CD4-positive, alpha-beta T cell treated with Interleukin-4 for 1 hour (primary cell): ENCODE measurements at regions not wholly inside any gene's neighbourhood (a gene's known extent, or its start where the extent isn't known, plus 50 kb on each side); places are given as distances from the start of the nearest gene placed in this dataset.

Experiments used
- DNase-seq, 2 donors: peaks; one replicate each; pipeline ENCODE4 v3.0.0-alpha.2; 2020 to 2022

DNA sequence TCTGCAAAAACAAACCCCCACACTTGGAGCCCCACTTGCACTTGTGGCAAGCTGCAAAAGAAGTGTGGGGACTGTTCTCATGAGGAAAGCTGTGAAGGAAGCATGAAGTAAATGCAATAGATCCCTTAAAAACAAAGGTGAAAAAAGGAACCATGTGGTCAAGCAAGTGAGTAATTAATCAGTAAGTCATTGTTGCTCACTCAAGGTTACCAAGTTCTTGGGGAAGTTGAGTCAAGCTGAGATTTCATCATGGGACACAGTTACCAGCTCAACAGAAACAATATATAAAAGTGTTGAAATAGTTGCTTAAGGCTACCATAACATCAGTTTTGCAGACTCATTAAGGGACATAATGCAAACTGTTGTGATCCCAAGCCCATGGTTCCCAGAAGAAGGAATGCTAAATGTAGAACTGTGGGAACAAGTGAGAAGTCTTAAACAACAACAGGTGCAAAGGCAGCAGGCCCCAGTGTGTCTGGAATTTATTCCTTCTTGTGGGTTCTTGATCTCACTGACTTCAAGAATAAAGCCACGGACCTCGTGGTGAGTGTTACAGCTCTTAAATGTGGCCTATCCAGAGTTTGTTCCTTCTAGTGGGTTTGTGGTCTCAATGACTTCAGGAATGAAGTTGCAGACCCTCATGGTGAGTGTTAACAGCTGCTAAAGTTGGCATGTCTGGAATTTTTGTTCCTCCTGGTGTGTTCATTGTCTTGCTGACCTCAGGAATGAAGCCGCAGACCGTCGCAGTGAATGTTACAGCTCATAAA, 336.3 kb upstream of the RBMY1B start:
- DNase-seq = no peak

DNA sequence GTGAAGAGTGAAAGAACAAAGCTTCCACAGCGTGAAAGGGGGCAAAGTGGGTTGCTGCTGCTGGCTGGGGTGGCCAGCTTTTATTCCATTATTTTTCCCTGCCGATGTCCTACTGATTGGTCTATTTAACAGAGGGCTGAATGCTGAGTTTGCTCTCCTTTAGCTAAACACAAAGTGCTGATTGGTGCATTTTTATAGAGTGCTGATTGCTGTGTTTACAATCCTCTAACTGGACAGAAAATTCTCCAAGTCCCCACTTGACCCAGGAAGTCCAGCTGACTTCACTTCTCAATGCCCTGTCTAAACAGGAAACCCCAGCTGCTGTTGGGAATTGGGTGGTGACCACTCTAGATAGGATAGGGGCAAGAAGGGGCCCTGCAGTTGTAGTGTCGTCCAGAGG, 335.6 kb upstream of the RBMY1B start:
- DNase-seq = no peak

DNA sequence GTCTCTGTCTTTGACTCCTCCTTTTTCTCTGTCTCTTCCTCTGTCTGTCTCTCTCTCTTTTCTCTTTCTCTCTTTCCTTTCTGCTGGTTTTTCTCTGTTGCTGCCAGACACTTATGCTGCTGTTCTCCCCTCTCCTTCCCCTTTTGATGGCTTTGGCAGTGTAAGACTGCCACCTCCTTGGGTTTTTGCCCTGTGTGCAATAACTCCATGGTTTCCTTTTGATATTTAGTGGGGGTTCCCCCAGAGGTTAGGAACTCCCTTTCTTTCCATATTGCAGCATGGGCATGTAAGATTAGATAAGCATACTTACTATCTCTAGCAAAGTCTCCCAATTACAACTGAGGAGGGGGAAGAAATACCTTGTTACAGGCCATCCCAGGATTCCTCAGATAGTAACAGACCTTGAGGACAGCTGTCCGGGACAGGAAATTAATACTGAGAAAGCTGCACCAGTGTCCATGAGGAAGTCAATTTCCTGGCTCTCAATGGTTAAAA, 333.8 kb upstream of the RBMY1B start:
- no peak for DNase-seq

DNA sequence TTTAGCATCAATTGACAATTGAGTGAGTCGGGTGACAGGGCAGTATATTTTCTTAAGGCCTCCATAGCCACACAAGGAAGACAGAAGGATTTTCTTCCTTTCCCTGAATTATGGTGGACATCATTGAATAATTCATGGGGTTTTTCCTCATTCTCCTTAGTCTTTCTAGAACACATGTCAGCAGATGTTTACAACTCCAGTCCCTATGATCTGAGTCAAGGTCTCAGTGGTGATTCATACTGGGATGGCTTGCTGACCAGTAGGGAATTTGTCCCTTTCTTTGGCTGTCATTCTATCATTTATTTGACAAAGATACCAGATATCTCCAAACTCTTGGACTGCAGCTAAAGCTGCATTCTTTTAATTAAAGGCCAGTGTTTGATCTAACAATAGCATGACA, 332.9 kb upstream of the RBMY1B start:
- no peak for DNase-seq

DNA sequence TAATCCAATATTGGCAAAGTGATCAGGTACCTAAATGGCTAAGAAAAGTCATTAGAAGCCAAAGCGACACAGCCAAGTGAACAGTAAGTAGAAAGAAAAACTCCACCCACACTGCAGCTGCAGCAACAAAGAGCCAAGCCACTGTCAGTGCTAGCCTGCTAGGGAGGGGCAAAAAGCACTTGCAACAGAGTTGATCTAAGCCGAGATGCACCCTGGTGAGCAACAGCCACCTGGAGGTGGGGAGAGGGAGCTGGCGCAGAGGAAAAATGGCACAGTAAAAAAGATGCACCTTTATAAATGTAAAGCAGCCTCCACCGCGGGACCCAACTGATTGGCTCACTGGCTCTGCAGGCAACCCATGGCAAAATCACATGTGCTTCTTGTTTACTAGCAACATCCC, 330.2 kb upstream of the RBMY1B start:
- peak in 1 of 2 donors; percentile 53 for DNase-seq

DNA sequence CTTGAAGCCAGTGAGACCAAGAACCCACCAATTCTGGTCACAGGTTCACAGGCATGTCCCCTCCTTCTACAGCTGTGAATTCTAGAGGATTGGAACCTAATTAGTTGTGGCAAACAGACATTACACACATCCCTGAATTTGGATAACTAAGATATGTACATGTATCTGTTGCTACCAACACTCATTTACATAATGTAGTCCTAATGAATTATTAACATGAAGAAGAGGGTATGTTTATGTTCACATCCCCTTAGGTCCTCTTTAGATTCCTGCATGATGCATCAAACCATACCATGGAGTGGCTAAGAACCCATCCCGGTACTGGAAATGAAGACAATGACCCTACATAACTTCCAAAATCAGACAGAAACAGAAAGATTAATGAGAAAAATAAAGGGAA, 326.9 kb upstream of the RBMY1B start:
- no peak for DNase-seq

DNA sequence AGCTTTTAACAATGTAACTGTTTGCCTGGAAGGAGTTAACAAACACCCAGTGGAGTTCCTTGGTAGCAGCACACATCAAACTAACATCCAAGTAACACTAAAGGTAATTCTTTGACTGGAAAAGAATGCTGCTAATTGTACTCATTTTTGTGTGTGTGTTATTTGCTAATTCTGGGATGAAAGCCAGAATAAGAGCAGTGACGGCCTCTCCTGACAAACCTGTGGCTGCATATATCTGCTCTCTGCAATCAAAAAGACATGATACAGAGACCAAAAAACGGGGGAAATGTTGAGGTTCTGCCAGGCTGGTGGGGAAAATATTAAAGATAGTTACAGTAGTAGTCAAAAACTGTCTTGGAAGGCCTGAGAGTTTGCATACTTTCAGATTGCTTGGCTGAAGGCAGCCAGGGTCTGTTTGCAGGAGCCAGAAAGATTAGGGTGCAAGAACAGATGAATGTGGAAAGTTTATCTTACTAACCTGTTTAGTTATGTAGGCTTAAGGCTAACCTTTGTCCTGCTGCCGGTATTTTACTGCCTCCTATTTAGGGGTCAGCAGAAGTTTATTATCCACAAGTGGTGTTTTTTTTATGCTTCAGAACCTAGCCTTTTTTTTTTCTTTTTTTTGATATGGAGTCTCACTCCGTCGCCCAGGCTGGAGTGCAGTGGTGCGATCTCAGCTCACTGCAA, 325.6 kb upstream of the RBMY1B start:
- DNase-seq = no peak

DNA sequence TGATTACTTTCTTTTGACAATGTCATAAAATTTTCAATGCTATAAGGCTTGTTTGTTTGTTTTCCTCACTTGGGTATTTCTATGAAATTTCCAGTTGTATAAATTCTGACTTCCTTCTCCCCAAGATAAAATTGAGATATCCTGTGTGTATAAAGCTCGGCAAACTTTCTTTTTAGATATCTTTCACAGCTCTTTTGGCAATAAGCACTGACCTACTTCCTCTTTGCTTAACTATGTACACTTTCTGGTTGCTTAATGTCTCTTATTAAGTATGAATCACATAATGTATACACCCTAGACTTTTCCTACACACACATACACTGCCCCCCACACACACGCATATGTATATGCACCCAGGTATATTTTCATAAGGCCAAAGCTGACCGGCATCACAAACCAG, 318.4 kb upstream of the RBMY1B start:
- DNase-seq = no peak

DNA sequence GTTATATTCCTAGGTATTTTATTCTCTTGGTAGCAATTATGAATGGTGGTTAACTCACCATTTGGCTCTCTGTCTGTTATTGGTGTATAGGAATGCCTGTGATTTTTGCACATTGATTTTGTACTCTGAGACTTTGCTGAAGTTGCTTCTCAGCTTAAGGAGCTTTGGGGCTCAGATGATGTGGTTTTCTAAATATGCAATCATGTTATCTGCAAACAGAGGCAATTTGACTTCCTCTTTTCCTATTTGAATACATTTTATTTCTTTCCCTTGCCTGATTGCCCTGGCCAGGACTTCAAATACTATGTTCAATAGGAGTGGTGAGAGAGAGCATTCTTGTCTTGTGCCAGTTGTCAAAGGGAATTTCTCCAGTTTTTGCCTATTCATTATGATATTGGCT, 310.9 kb upstream of the RBMY1B start:
- no peak for DNase-seq

DNA sequence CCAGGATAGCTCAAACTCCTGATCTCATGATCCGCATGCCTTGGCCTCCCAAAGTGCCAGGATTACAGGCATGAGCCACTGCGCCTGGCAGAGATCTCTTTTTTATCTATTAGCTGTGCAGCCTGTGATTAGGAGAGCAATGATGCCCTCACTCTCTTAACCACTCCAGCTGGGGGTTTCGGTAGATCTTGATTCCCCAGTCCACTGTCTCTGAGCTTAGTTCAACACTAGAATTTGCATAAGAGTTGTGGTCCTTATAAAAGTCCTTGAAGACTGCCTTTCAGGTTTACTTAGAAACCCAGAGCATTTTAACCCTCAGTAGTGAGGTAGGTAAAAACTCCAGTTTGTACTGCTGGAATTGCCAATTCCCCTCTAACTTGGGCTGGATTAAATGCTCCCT, 283.3 kb upstream of the RBMY1B start:
- DNase-seq = no peak

DNA sequence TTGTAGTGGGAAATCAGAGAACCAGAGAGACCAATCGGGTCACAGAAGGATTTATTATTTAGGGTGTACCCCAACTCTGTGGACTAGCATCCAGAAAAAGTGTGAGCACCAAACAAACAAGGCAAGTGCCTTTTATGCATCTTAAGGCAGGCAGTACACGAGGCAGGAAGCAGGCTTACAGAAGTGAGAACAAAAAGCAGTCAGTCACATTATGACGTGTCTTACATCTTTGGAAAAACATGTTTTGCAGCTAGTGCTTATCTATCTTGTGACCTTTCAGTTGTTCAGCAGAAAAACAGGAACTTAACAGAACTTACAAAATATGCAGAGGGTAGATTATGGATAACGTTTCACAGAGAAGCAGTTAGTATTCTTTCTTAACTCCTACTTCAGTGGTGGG, 270.9 kb upstream of the RBMY1B start:
- DNase-seq = peak in 1 of 2 donors; percentile 75

DNA sequence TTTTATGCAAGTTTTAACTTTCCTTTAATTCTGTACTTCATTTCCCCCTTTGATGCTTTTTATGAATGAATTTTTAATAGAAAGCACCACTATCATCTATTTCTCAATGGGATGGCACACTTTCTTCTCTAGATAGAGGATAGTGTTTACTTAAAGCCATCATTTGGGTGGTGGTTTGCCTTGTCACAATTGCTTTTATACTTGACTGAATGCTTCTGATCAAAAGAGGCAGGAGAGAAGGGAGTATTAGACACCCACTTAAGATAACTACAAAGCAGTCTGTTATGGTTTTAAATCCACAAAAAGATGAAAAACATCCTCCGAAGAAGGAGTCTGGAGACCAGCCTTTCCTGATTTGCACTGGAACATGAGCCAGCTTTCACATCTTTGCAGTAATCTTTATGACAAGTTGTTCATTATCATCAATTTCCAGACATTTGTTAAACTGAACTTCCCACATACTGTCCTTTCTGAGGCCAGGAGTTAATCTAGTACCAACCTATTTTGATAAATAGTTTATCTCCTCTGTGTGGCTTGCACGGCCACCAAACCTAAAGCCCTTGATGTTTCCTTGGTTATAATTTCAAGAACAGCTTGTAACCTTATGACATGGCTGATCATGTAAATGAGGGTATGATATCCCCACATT, 270.4 kb upstream of the RBMY1B start:
- no peak for DNase-seq

DNA sequence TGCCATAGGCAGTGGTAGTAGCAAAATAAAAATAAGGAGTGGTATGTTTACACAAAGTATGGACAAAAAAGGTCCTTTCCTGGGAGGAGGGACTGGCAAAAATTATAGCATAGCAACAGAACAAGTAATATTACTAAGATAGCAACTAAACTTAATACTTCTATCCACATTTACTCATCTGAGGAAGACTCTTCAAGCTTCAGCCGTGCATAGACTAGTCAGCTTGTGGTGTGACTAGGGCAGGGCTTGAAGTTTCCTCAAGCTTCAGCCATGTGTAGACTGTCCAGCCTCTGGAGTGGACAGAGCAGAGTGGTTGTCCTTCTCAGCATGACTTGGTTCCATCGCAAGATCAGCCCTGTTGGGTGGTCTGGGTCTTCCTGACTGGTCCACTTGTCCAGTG, 268.3 kb upstream of the RBMY1B start:
- DNase-seq = no peak

DNA sequence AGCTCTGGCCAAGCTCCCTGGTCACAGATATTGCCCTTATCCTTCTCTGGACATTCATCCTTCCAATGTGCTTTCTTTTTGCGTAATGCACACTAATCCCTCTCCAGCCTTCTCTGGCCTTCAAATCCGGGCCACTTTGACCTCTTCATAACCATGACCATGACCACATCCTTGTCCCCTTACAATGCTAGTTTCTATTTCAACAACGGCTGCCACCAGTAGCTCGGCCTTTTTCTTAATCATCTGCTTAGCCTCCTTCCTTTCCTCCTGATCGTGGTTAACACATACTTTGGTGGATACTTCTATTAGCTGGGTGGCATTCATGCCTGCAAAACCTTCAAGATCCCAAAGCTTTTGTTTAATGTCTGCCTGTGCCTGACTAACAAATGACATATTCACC, 264.4 kb upstream of the RBMY1B start:
- no peak for DNase-seq

DNA sequence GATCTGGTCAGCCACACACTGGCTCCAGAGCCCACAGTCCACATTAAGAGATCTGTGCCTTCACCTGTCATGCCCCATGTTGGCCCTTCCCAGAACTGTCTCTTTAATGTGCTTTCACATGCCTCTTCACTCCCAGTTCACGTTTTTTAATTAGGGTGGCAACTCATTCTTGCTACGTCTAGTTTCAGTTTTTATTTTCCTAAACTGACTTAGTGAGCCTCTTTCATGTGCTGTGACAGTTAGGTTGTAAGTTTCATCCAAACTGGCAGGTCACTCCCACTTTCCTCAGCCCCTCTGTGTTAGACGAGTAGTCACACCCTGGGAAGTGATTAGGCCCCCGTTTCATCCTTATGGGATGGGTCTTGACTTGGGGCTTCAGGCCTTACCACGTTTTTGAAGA, 262.5 kb upstream of the RBMY1B start:
- peak in 1 of 2 donors; percentile 39 for DNase-seq

DNA sequence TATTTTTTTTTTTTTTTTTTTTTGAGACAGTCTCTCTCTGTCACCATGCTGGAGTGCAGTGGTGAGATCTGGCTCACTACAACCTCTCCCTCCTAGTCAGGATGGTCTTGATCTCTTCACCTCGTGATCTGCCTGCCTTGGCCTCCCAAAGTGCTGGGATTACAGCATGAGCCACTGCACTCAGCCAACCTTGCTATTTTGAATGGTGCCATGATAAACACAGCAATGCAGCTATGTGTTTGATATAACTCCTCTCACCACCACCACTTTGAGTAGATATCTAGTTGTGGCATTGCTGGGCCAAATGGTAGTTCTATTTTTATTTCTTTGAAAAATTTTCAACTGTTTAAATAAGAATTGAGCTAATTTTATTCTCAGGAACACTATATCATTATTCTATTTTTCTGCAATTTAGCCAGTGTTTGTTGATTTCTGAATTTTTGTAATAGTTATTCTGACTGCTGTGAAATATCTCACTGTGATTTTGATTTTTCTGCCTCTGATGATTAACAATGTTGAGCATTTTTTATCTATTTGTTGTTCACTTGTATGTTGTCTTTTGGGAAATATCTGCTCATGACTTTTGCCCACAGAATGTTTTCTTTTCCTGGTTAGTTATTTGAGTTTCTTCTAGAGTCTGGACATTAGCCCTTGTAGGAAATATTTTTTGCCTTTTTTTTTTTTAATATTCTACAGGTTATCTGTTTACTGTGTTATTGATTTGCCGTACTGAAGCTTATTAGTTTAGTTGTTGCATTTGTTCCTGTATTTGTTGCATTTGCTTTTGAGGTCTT, 257.5 kb upstream of the RBMY1B start:
- DNase-seq = no peak

DNA sequence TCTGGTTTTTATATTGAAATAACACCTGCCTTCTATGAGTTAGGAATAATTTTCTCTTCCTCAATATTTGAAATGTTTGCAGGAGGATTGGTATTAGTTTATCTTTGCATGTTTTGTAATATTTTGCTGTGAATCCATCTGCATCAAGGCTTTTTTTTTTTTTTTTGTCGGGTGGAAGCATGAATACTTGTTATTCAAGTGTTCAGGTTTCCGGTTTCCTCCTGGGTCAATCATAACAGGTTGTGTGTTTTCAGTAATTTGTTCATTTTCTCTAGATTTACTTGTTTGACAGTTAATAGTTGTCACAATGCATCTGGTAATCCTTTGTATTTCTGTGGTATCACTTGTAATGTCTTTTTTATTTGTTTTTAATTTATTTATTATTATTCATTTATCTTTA, 256.7 kb upstream of the RBMY1B start:
- no peak for DNase-seq

DNA sequence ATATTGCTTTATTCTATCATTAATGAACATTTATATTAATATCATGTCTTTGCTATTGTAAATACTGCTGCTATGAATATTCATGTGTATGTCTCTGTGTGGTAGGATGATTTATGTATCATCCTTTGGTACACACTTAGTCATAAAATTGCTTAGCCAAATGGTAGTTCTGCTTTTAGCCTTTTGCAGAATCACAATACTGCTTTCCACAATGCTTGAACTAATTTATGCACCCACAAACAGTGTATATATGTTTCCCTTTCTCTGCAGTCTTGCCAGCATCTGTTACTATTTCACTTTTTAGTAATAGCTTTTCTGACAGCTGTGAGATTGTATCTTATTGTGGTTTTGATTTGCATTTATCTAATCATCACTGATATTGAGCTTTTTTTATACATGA, 254.3 kb upstream of the RBMY1B start:
- peak in 1 of 2 donors; percentile 37 for DNase-seq

DNA sequence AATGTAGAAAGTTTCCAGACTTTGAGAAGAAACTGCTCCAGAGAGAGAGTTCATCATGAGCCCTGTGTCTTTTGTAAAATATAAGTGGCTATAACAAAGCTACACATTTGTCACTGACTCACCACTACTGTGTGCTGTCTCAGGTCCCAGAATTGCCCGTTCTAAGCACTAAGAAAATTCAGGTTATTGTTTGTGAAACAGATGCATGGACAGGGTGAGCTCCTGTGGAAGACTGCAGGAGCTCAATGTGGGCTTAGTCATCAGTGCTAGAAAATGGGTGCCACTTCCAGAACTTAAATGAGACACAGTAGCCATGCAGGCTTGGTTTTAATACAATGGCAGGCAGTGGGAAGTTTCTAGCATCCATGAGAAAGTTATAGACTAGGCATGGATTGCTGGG, 251.4 kb upstream of the RBMY1B start:
- no peak for DNase-seq

DNA sequence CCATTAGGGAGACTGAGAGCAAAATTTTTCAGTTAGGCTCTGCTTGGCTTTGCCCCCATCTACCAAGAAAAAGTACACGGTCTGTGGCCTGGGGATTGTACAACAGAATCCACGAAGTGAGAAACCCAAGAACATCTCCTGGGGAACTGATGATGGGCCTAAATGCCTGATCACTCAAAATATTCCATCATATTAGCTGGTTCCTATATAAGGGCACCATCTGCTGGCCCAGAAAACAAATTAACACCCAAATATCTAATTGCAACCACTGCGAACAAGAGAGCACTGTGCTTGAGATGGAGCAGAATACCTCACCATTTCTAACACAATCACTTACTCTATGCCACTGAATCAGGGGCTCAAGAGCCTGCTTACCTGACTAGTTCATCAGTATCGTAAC, 250.8 kb upstream of the RBMY1B start:
- DNase-seq = peak in 1 of 2 donors; percentile 49

DNA sequence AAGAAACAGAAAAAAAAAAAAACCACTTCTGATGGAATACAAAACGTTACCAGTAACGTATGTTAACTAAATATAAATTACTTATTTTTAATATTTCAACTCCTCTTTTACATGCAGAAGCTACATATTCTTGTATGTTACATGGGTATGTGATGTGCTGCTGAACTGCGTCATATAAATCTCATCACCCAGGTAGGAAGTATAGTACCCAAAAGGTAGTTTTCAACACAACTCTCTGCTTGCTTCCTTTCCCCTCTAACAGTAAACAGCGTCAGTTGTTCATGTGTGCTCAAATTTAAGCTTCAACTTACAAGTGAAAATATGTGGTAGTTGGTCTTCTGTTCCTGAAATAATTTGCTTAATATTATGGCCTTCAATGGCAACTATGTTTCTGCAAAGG, 250.0 kb upstream of the RBMY1B start:
- DNase-seq = no peak

DNA sequence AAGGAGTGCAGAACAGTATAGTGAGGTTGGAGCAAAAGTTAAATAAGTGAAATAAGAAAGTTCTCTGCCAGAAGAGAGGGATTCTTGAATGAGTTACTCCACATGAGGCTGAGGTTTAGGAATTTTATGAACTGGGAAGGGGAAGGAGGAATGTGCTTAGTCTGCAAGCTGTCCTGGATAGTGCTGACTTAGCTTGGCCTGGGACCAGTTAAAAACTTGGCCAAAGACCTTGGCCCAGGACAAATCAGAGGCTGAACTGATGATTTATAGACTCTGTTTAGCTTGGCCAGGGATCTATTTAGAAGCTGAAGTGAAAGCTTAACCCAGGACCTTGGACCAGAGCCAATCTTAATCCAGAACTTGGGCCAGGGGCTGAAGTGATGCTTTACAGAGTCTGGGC, 244.4 kb upstream of the RBMY1B start:
- no peak for DNase-seq

DNA sequence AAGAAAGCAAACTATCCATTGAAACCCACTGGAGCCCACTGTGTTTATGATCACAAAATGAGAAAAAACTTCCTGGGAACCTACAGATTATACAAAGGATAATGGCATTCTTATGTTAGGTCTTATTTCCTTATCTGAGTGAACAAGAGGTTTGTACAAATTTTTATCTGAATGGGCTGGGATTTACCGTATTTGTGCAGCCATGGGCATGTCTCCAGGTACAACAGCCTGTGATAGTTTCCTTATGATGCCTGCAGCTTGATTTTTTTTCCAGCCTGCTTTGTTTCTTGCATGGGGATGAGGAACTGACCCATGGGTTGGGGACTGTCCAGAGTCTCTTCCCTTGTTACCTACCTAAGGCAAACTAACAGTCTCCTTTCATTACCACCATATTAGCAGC, 244.0 kb upstream of the RBMY1B start:
- DNase-seq = no peak
